DMS153 treated with DMSO at 0.1 percent for 48 hours (cell line): ENCODE measurements at regions not wholly inside any gene's neighbourhood (a gene's known extent, or its start where the extent isn't known, plus 50 kb on each side); places are given as distances from the start of the nearest gene placed in this dataset.
A peak's percentile ranks its signal among the peaks of the same experiment; 100 is the strongest.

ENCODE experiments used
- DNase-seq: peaks from one replicate; lab custom pipeline; 2025; ENCODE audit not compliant: unreplicated experiment; lab: John Stamatoyannopoulos, UW

GRCh38 chr17:34199932-34200534, 55.1 kb upstream of the CCL2 start:
- peak; percentile 80 for DNase-seq

- no peak for DNase-seq
These were observed 53.9 kb upstream of the CCL2 start for GRCh38 chr17:34201225-34201624.

GRCh38 chr17:34201767-34202166, 53.3 kb upstream of the CCL2 start:
- DNase-seq, result no peak

GRCh38 chr17:34203018-34203638, 52.0 kb upstream of the CCL2 start:
- no peak for DNase-seq

- DNase-seq, result no peak
These were observed 50.7 kb upstream of the CCL2 start for GRCh38 chr17:34204402-34204801.
